Left ventricle myocardium inferior (tissue), 1 donor: ENCODE measurements at regions not wholly inside any gene's neighbourhood (a gene's known extent, or its start where the extent isn't known, plus 50 kb on each side); places are given as distances from the start of the nearest gene placed in this dataset.

Source experiments
- DNase-seq: peaks from one replicate; pipeline ENCODE4 v3.0.0-alpha.2; 2020
- H3K27ac ChIP-seq: fragments of 200-600 bp; replicated peaks from 2 replicates; pipeline ENCODE4 v1.8.0; 2021
- H3K27me3 ChIP-seq: fragments of 200-600 bp; 2 replicates; pipeline ENCODE4 v1.8.0; 2021; ENCODE audit warnings: low read depth
- H3K36me3 ChIP-seq: fragments of 200-600 bp; 2 replicates; pipeline ENCODE4 v1.8.0; 2021
- H3K4me1 ChIP-seq: fragments of 200-600 bp; 2 replicates; pipeline ENCODE4 v1.8.0; 2021
- H3K4me3 ChIP-seq: fragments of 200-600 bp; 2 replicates; pipeline ENCODE4 v1.8.0; 2021; ENCODE audit warnings: mild to moderate bottlenecking, moderate library complexity
- H3K9me3 ChIP-seq: fragments of 200-600 bp; replicated peaks from 2 replicates; pipeline ENCODE4 v1.8.0; 2021
- CTCF ChIP-seq: fragments of 200-600 bp; IDR thresholded peaks from 2 replicates; pipeline ENCODE4 v1.8.0; 2021; ENCODE audit warnings: antibody characterized with exemption, mild to moderate bottlenecking, borderline replicate concordance
- intact Hi-C: fragments of 100-400 bp; cut with micrococcal nuclease; formaldehyde crosslinking; loops from one replicate; pipeline ENCODE4 v1.11.0; 2022
- donor health status: DM: no; HTN: yes; CAD: no; lungs with severe emphysema.

GRCh38 chrX:39195156-39195555, 393.9 kb downstream of the MID1IP1 start:
- TF ChIP-seq CTCF = no peak

GRCh38 chrX:39196192-39197102, 395.2 kb downstream of the MID1IP1 start:
- H3K27me3 ChIP-seq = no peaks in the 10 kb centered on the region
- H3K27ac ChIP-seq = no peak overlapping the region
- TF ChIP-seq CTCF = no peak

More at GRCh38 chrX:39195156-39195555, 393.9 kb downstream of the MID1IP1 start:
- no peaks in the 10 kb centered on the region for H3K4me1 ChIP-seq
- H3K4me3 ChIP-seq = no peak overlapping the region
- intact Hi-C loops = no loop called here
- no peaks in the 10 kb centered on the region for H3K9me3 ChIP-seq
- no peak overlapping the region for H3K27ac ChIP-seq
- no peaks in the 10 kb centered on the region for H3K36me3 ChIP-seq
- H3K27me3 ChIP-seq = no peaks in the 10 kb centered on the region
- DNase-seq = no peak

GRCh38 chrX:39199429-39199828, 398.2 kb downstream of the MID1IP1 start:
- Histone ChIP-seq H3K27me3 (no peaks in the 10 kb centered on the region), H3K9me3 (no peaks in the 10 kb centered on the region), H3K36me3 (no peaks in the 10 kb centered on the region), H3K4me3 (no peak overlapping the region), H3K4me1 (no peaks in the 10 kb centered on the region), H3K27ac (no peak overlapping the region)
- no peak for TF ChIP-seq CTCF
- DNase-seq = no peak
- intact Hi-C loops = no loop called here

More at GRCh38 chrX:39196192-39197102, 395.2 kb downstream of the MID1IP1 start:
- Histone ChIP-seq H3K4me3 (no peak overlapping the region), H3K9me3 (no peaks in the 10 kb centered on the region), H3K36me3 (no peaks in the 10 kb centered on the region), H3K4me1 (no peaks in the 10 kb centered on the region)
- intact Hi-C loops = no loop called here
- DNase-seq = no peak

GRCh38 chrX:39201305-39201990, 400.2 kb downstream of the MID1IP1 start:
- H3K36me3 ChIP-seq = no peaks in the 10 kb centered on the region
- H3K27ac ChIP-seq = no peak overlapping the region
- DNase-seq = no peak
- no peaks in the 10 kb centered on the region for H3K9me3 ChIP-seq
- no peaks in the 10 kb centered on the region for H3K4me1 ChIP-seq
- TF ChIP-seq CTCF = no peak
- intact Hi-C loops = no loop called here
- H3K27me3 ChIP-seq = no peaks in the 10 kb centered on the region
- no peak overlapping the region for H3K4me3 ChIP-seq

- Histone ChIP-seq H3K27ac (no peak overlapping the region), H3K27me3 (no peaks in the 10 kb centered on the region), H3K36me3 (no peaks in the 10 kb centered on the region), H3K4me1 (no peaks in the 10 kb centered on the region), H3K4me3 (no peak overlapping the region), H3K9me3 (no peaks in the 10 kb centered on the region)
- intact Hi-C loops = no loop called here
- TF ChIP-seq CTCF = no peak
- DNase-seq = no peak
Measured at GRCh38 chrX:39202641-39203040, 401.4 kb downstream of the MID1IP1 start.
